ENCODE measurements at regions not wholly inside any gene's neighbourhood (a gene's known extent, or its start where the extent isn't known, plus 50 kb on each side); places are given as distances from the start of the nearest gene placed in this dataset.
A peak's percentile ranks its signal among the peaks of the same experiment; 100 is the strongest.

DNA sequence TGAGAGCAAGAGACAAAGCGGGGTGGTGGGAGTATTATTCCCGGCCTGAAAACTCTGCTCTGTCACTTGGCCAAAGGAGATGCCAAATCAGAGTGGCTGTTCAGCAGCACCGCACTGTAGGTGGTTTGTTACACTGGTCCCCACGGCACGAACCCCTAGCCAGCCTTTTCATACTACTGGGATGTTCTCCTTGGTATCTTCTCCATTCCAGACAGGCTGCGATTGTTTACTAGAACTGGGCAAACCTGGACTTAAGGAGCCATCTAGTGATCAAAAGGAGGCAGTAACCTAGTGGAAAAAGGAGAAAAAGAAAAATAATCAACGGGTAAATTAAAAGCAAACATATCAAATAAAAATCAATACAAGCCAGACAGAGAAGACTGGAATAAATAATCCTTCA, 58.9 kb upstream of the TMTC2 start:
- peak; percentile 53 for DNase-seq (ENCODE audit: low read depth)

DNA sequence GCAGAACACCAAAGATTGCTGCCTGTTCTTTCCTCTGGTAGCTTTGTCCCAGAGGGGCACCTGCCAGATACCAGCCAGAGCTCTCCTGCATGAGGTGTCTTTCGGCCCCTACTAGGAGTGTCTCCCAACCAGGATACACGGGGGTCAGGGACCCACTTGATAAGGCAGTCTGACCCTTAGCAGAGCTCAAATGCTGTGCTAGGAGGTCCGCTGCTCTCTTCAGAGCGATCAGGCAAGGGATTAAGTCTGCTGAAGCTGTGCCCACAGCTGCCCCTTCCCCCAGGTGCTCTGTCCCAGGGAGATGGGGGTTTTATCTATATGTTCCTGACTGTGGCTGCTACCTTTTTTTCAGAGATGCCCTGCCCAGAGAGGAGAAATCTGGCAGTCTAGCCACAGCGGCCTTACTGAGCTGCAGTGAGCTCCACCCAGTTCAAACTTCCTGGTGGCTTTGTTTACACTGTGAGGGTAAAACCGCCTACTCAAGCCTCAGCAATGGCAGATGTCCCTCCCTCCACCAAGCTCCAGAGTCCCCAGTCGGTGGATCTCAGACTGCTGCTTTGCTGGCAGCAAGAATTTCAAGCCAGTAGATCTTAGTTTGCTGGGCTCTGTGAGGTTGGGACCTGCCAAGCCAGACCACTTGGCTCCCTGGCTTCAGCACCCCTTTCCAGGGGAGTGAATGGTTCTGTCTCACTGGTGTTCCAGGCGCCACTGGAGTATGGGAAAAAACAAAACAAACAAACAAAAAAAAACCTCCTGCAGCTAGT, 52.0 kb upstream of the TMTC2 start:
- DNase-seq (ENCODE audit: low read depth): peak; percentile 22

- DNase-seq (ENCODE audit: low read depth): peak; percentile 25
Measured at GRCh38 chr12:82635263-82635662, 51.4 kb upstream of the TMTC2 start.

All from myocyte (in vitro differentiated cells).